IMR-90 (cell line): ENCODE measurements at regions not wholly inside any gene's neighbourhood (a gene's known extent, or its start where the extent isn't known, plus 50 kb on each side); places are given as distances from the start of the nearest gene placed in this dataset.

ENCODE experiments used
- ATAC-seq: fragments of 200-7000 bp; cut with Tn5 transposase; 2 replicates; pipeline ENCODE4 v1.9.1; 2020; ENCODE audit warnings: low read depth, mild to moderate bottlenecking, moderate library complexity
- BruUV-seq: library from RNA; stranded (reverse); fragments of 400-500 nt; replicated peaks from 2 replicates; lab custom pipeline; 2021; lab: Mats Ljungman, UMichigan
- CTCF ChIA-PET: fragments of 300-600 bp; formaldehyde crosslinking; extraction: SDS; loops from one replicate; lab custom pipeline; 2021; ENCODE audit warnings: antibody characterized with exemption; lab: Yijun Ruan, JAX
- POLR2A ChIA-PET: fragments of 300-600 bp; sonication (Branson Sonifier 250); formaldehyde crosslinking; loops from one replicate; lab custom pipeline; 2022; ENCODE audit warnings: antibody characterized with exemption; ENCODE audit not compliant: unreplicated experiment; lab: Charles Lee
- DNase-seq: peaks from one replicate; pipeline ENCODE4 v3.0.0; 2013
- H2AFZ ChIP-seq: replicated peaks from 2 replicates; pipeline ENCODE3; 2013; ENCODE audit warnings: low read length, mild to moderate bottlenecking; ENCODE audit not compliant: poor library complexity
- H2AK5ac ChIP-seq: 2 replicates; pipeline ENCODE4 v1.6.1; 2013; ENCODE audit warnings: low read depth, low read length, inconsistent platforms
- H2AK9ac ChIP-seq: replicated peaks from 2 replicates; pipeline ENCODE3; 2013; ENCODE audit warnings: mild to moderate bottlenecking, low read depth, low read length, moderate library complexity; ENCODE audit not compliant: poor library complexity
- H2BK120ac ChIP-seq: 2 replicates; pipeline ENCODE4 v1.6.1; 2013; ENCODE audit warnings: low read depth, low read length, inconsistent platforms
- H2BK15ac ChIP-seq: 3 replicates; pipeline ENCODE4 v1.6.1; 2013; ENCODE audit warnings: low read depth, low read length, inconsistent platforms
- H2BK20ac ChIP-seq: 2 replicates; pipeline ENCODE4 v1.6.1; 2013; ENCODE audit warnings: low read depth, mild to moderate bottlenecking, inconsistent platforms, low read length, moderate library complexity
- H2BK5ac ChIP-seq: 2 replicates; pipeline ENCODE4 v1.6.1; 2013; ENCODE audit warnings: mild to moderate bottlenecking, low read depth, low read length, inconsistent platforms; ENCODE audit not compliant: poor library complexity, severe bottlenecking
- H3K14ac ChIP-seq: replicated peaks from 2 replicates; pipeline ENCODE4 v1.6.1; 2013; ENCODE audit warnings: low read depth, low read length, inconsistent platforms
- H3K18ac ChIP-seq: 2 replicates; pipeline ENCODE4 v1.6.1; 2013; ENCODE audit warnings: low read depth, low read length, control low read depth
- H3K23ac ChIP-seq: 2 replicates; pipeline ENCODE4 v1.6.1; 2013; ENCODE audit warnings: low read depth, low read length, inconsistent platforms
- H3K27ac ChIP-seq: 2 replicates; pipeline ENCODE4 v1.5.1; 2013; ENCODE audit warnings: mild to moderate bottlenecking, control low read depth, low read length; ENCODE audit not compliant: insufficient read depth
- H3K27me3 ChIP-seq: 2 replicates; pipeline ENCODE4 v1.6.1; 2013; ENCODE audit warnings: low read length; ENCODE audit not compliant: control insufficient read depth, insufficient read depth
- H3K36me3 ChIP-seq: 2 replicates; pipeline ENCODE4 v1.6.1; 2013; ENCODE audit warnings: low read length, mixed read lengths; ENCODE audit not compliant: control insufficient read depth, insufficient read depth
- H3K4ac ChIP-seq: 2 replicates; pipeline ENCODE4 v1.6.1; 2013; ENCODE audit warnings: low read depth, low read length, inconsistent platforms
- H3K4me1 ChIP-seq: 2 replicates; pipeline ENCODE4 v1.6.1; 2013; ENCODE audit warnings: low read length, mixed read lengths; ENCODE audit not compliant: control insufficient read depth, insufficient read depth
- H3K4me2 ChIP-seq: 2 replicates; pipeline ENCODE4 v1.6.1; 2013; ENCODE audit warnings: low read depth, mild to moderate bottlenecking, control low read depth, low read length, moderate library complexity
- H3K4me3 ChIP-seq: 2 replicates; pipeline ENCODE4 v1.5.1; 2013; ENCODE audit warnings: low read depth, mild to moderate bottlenecking, control low read depth, low read length, moderate library complexity; ENCODE audit not compliant: insufficient read depth
- H3K56ac ChIP-seq: 2 replicates; pipeline ENCODE4 v1.6.1; 2013; ENCODE audit warnings: low read length, inconsistent platforms; ENCODE audit not compliant: insufficient read depth; ENCODE audit errors: extremely low read depth
- H3K79me1 ChIP-seq, 2 experiments: 2 replicates each; pipeline ENCODE4 v1.6.1; 2013; ENCODE audit warnings: low read length in 2 of 2, inconsistent platforms in 1 of 2, low read depth in 1 of 2
- H3K9ac ChIP-seq: 2 replicates; pipeline ENCODE4 v1.6.1; 2013; ENCODE audit warnings: low read depth, low read length, control low read depth
- H3K9me1 ChIP-seq: 2 replicates; pipeline ENCODE4 v1.6.1; 2013; ENCODE audit warnings: low read length, inconsistent platforms; ENCODE audit not compliant: insufficient read depth
- H3K9me3 ChIP-seq: 2 replicates; pipeline ENCODE4 v1.6.1; 2013; ENCODE audit warnings: low read length; ENCODE audit not compliant: control insufficient read depth, insufficient read depth
- H4K20me1 ChIP-seq: 2 replicates; pipeline ENCODE4 v1.6.1; 2013; ENCODE audit warnings: low read length, inconsistent platforms; ENCODE audit not compliant: insufficient read depth
- H4K5ac ChIP-seq: 2 replicates; pipeline ENCODE4 v1.6.1; 2013; ENCODE audit warnings: mild to moderate bottlenecking, low read depth, low read length, control low read depth
- H4K8ac ChIP-seq, 2 experiments: 2 replicates each; pipeline ENCODE4 v1.6.1; 2013; ENCODE audit warnings: low read depth in 2 of 2, low read length in 2 of 2, control low read depth in 1 of 2, inconsistent platforms in 1 of 2
- H4K91ac ChIP-seq: 2 replicates; pipeline ENCODE4 v1.6.1; 2013; ENCODE audit warnings: low read depth, low read length, inconsistent platforms; ENCODE audit not compliant: insufficient read depth
- CEBPB ChIP-seq: IDR thresholded peaks from 2 replicates; pipeline ENCODE4 v1.6.1; 2012; ENCODE audit warnings: low read depth, low read length, improper control_type of control experiment
- CHD1 ChIP-seq: IDR thresholded peaks from 2 replicates; pipeline ENCODE4 v1.6.1; 2012; ENCODE audit warnings: low read depth, low read length, improper control_type of control experiment
- ELK1 ChIP-seq: fragments of 150-350 bp; IDR thresholded peaks from 2 replicates; pipeline ENCODE4 v1.6.1; 2016; ENCODE audit warnings: low read depth, mild to moderate bottlenecking, low read length, moderate library complexity, borderline replicate concordance
- FOS ChIP-seq: fragments of 150-350 bp; IDR thresholded peaks from 2 replicates; pipeline ENCODE4 v1.6.1; 2016; ENCODE audit warnings: low read depth, low read length
- NFE2L2 ChIP-seq: fragments of 150-350 bp; IDR thresholded peaks from 2 replicates; pipeline ENCODE4 v1.6.1; 2016; ENCODE audit warnings: low read depth, mild to moderate bottlenecking, low read length
- RCOR1 ChIP-seq: IDR thresholded peaks from 2 replicates; pipeline ENCODE4 v1.6.1; 2012; ENCODE audit warnings: mild to moderate bottlenecking, low read length, improper control_type of control experiment; ENCODE audit not compliant: insufficient replicate concordance
- RFX5 ChIP-seq: IDR thresholded peaks from 2 replicates; pipeline ENCODE4 v1.8.0; 2012; ENCODE audit warnings: low read depth, mild to moderate bottlenecking, low read length, moderate library complexity
- SMC3 ChIP-seq: fragments of 150-350 bp; IDR thresholded peaks from 2 replicates; pipeline ENCODE4 v1.6.1; 2016; ENCODE audit warnings: low read depth, mild to moderate bottlenecking, antibody characterized with exemption, low read length, moderate library complexity
- USF2 ChIP-seq: fragments of 150-350 bp; IDR thresholded peaks from 2 replicates; pipeline ENCODE4 v1.6.1; 2017; ENCODE audit warnings: mild to moderate bottlenecking, antibody characterized with exemption, low read length, low read depth
- WGBS, 2 experiments: methylation state at CpG; one replicate each; pipeline versions ENCODE4 v1.1.5 to v1.1.7; 2013; ENCODE audit warnings: missing lambda C conversion rate in 2 of 2; ENCODE audit not compliant: insufficient read length in 1 of 2; ENCODE audit errors: extremely low coverage in 2 of 2; 5-methylcytosine and 5-hydroxymethylcytosine counted together
- dilution Hi-C: fragments of 300-500 bp; cut with HindIII; formaldehyde crosslinking; loops from one replicate; pipeline ENCODE4 v1.14.3; 2018; ENCODE audit warnings: low sequenced_read_pairs; ENCODE audit not compliant: unreplicated experiment
- in situ Hi-C: fragments of 300-500 bp; cut with MboI; formaldehyde crosslinking; loops from 3 replicates; pipeline ENCODE4 v1.14.3; 2019; ENCODE audit warnings: low sequenced_read_pairs, inconsistent platforms, mixed read lengths
- intact Hi-C: fragments of 100-400 bp; cut with micrococcal nuclease; formaldehyde crosslinking; loops from 2 replicates; pipeline ENCODE4 v1.10.0; 2022

DNA sequence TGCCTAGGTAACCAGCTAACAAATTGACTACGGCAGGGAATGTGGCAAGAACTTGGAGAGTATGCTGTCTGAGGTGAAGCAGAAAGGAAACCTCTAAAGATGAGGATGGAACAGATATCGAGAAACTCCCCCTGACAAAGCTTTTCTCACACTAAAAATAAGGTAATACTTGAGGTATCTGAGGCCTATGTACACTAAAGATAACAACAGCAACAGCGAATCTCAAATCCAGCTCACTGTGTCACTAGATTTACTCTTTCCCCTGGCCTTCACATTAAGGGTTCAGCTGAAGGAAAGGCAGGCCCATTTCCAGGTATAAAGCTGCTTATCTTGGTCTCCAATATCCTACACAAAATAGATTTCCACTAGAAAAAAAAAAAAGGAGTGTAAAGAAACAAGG, 518.0 kb downstream of the KCNT2 start:
- no peak overlapping the region for H3K9ac ChIP-seq
- no peaks in the 10 kb centered on the region for H3K27me3 ChIP-seq
- no peak overlapping the region for H3K4ac ChIP-seq
- H3K27ac ChIP-seq: no peak overlapping the region
- H4K20me1 ChIP-seq: no peaks in the 10 kb centered on the region
- no peaks in the 10 kb centered on the region for H3K9me1 ChIP-seq
- H4K8ac ChIP-seq: no peak overlapping the region
- TF ChIP-seq RFX5 (no peak), RCOR1 (no peak), ELK1 (no peak), CHD1 (no peak), NFE2L2 (no peak), USF2 (no peak), FOS (no peak), SMC3 (no peak), CEBPB (no peak)
- H2BK20ac ChIP-seq: no peak overlapping the region
- no peak overlapping the region for H4K5ac ChIP-seq
- in situ Hi-C loops: no loop called here
- H3K18ac ChIP-seq: no peak overlapping the region
- H2AK5ac ChIP-seq: no peak overlapping the region
- H2BK5ac ChIP-seq: no peak overlapping the region
- no CpG with 5 or more reads among the region's 3 CpGs for WGBS, 2 experiments
- ATAC-seq: no peak
- intact Hi-C loops: no loop called here
- H2BK15ac ChIP-seq: no peak overlapping the region
- H3K4me1 ChIP-seq: no peaks in the 10 kb centered on the region
- no peaks in the 10 kb centered on the region for H3K79me1 ChIP-seq
- H2AFZ ChIP-seq: no peak overlapping the region
- CTCF ChIA-PET: interaction anchor here (1.0 kb wide), 1 partner anchor 10 kb away, joined by 3 read pairs; no protein-coding TSS in a partner anchor
- no peak overlapping the region for H3K4me2 ChIP-seq
- DNase-seq: no peak
- H4K91ac ChIP-seq: no peak overlapping the region
- no peak overlapping the region for H3K4me3 ChIP-seq
- BruUV-seq: no TSS peak
- H3K14ac ChIP-seq: no peak overlapping the region
- no peak overlapping the region for H3K56ac ChIP-seq
- no peak overlapping the region for H2AK9ac ChIP-seq
- POLR2A ChIA-PET: interaction anchor here (0.7 kb wide), 1 partner anchor 1368 kb away, joined by 7 read pairs; no protein-coding TSS in a partner anchor
- no peak overlapping the region for H2BK120ac ChIP-seq
- no peak overlapping the region for H3K23ac ChIP-seq
- dilution Hi-C loops: no loop called here
- no peaks in the 10 kb centered on the region for H3K36me3 ChIP-seq
- no peaks in the 10 kb centered on the region for H3K9me3 ChIP-seq
